ENCODE measurements at regions not wholly inside any gene's neighbourhood (a gene's known extent, or its start where the extent isn't known, plus 50 kb on each side); places are given as distances from the start of the nearest gene placed in this dataset.

DNA sequence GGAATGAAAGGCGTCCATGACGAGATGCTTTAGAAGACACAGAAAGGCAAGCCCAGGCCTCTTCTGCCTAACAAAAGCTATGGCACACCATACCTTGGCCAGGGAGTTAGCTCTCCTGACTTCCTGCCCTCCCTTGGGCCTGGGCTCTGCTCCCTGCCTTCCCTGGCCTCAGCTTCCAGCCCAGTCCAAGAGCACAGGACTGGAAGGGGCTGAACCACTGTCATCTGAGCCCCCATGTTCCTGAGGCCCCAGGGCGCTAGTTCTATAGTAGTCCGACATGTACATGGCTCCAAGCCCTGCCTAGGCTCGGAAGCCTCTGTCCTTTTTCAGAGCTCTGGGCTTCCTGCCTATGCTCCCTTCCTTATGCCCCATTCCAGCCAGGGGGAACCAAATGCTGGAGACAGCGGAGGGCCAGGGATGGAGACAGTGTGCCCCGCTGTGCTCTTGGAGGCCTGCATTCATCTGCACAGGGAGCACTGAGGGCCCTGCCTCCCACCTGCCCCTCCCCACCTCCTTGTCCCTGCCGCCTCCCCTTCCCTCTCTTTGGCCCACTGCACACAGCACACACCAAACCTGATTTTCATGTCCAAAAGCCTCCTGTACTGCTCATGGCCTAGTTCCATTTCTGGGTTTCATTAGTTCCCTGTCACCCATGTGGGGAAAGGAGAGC is 240.1 kb downstream of the RHOU start:
- H3K27me3 ChIP-seq (ENCODE audit: insufficient read depth, low read depth, severe bottlenecking), result no peaks in the 10 kb centered on the region
- no peak overlapping the region for H3K27ac ChIP-seq
- no peaks in the 10 kb centered on the region for H3K9me3 ChIP-seq (ENCODE audit: severe bottlenecking)
- H3K36me3 ChIP-seq, result no peaks in the 10 kb centered on the region
- no peak overlapping the region for H3K4me3 ChIP-seq (ENCODE audit: low read depth, low read length)
- DNase-seq, result no peak
- no peak for TF ChIP-seq CTCF (IDR thresholded peaks at IDR 0.05; ENCODE audit: low read depth, low read length)

DNA sequence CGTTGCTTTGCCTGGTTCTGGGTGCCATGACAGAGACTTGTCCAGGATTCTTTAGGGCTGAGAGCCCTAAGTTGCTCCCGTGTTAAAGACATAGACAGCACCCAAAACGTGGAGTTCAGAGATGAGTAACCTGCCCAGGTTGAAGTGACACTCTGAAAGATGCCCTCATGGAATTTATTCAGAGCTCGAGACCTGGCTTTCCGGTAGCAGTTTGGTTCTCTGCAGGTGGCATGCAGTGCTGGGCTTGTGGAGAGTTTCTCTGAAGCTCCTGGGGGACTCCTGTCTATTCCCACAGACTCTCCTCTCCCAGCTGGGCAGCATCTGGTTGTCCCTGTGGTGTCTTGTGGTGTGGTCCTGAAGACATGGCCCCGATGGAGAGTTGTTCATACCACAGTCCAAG is 241.0 kb downstream of the RHOU start:
- no peak for DNase-seq
- no peak overlapping the region for H3K4me3 ChIP-seq (ENCODE audit: low read depth, low read length)
- H3K27me3 ChIP-seq (ENCODE audit: insufficient read depth, low read depth, severe bottlenecking), result no peaks in the 10 kb centered on the region
- no peaks in the 10 kb centered on the region for H3K9me3 ChIP-seq (ENCODE audit: severe bottlenecking)
- TF ChIP-seq CTCF (IDR thresholded peaks at IDR 0.05; ENCODE audit: low read depth, low read length), result no peak
- H3K36me3 ChIP-seq, result no peaks in the 10 kb centered on the region
- no peak overlapping the region for H3K27ac ChIP-seq

DNA sequence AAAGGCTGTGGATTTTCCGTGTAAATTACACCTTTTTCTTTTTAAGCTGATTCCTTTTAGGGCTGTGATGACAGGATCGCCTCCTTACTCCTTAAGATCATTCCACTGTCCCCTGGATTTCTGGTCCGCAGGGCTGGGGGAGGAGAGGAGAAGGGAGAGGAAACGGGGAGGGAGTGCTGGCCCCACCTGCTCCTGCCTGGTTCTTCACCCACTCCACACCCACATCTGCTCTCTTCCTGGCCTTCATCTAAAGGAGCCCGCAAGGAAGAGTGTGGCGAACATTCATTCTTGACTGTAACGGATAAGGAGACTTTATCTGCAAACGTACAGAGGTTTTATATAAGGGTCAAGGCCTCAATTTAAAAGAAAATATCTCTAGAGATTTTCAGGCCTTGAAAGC is 242.0 kb downstream of the RHOU start:
- no peak for DNase-seq
- H3K4me3 ChIP-seq (ENCODE audit: low read depth, low read length), result no peak overlapping the region
- no peaks in the 10 kb centered on the region for H3K36me3 ChIP-seq
- no peak for TF ChIP-seq CTCF (IDR thresholded peaks at IDR 0.05; ENCODE audit: low read depth, low read length)
- H3K9me3 ChIP-seq (ENCODE audit: severe bottlenecking), result no peaks in the 10 kb centered on the region
- H3K27ac ChIP-seq, result no peak overlapping the region
- H3K27me3 ChIP-seq (ENCODE audit: insufficient read depth, low read depth, severe bottlenecking), result no peaks in the 10 kb centered on the region

DNA sequence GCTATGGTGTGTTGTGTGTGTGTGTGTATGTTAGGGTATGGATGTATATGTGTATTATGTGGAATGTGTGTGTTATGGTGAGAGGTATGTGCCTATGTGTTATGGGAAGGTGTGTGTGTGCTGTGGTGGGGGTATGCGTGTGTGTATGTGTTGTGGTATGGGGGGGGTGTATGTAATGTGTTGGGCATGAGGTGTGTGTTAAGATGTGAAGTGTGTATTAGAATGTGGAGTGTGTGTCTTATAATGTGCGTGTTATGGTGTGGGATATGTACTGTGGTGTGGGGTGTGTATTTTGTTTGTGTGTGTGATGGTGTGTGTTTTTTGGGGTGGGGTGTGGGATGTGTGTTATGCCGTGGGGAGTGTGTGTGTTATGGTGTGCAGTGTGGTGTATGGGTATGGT is 242.5 kb downstream of the RHOU start:
- no peak for TF ChIP-seq CTCF (IDR thresholded peaks at IDR 0.05; ENCODE audit: low read depth, low read length)
- no peaks in the 10 kb centered on the region for H3K36me3 ChIP-seq
- no peak for DNase-seq
- no peaks in the 10 kb centered on the region for H3K9me3 ChIP-seq (ENCODE audit: severe bottlenecking)
- no peak overlapping the region for H3K4me3 ChIP-seq (ENCODE audit: low read depth, low read length)
- H3K27me3 ChIP-seq (ENCODE audit: insufficient read depth, low read depth, severe bottlenecking), result no peaks in the 10 kb centered on the region
- H3K27ac ChIP-seq, result no peak overlapping the region

DNA sequence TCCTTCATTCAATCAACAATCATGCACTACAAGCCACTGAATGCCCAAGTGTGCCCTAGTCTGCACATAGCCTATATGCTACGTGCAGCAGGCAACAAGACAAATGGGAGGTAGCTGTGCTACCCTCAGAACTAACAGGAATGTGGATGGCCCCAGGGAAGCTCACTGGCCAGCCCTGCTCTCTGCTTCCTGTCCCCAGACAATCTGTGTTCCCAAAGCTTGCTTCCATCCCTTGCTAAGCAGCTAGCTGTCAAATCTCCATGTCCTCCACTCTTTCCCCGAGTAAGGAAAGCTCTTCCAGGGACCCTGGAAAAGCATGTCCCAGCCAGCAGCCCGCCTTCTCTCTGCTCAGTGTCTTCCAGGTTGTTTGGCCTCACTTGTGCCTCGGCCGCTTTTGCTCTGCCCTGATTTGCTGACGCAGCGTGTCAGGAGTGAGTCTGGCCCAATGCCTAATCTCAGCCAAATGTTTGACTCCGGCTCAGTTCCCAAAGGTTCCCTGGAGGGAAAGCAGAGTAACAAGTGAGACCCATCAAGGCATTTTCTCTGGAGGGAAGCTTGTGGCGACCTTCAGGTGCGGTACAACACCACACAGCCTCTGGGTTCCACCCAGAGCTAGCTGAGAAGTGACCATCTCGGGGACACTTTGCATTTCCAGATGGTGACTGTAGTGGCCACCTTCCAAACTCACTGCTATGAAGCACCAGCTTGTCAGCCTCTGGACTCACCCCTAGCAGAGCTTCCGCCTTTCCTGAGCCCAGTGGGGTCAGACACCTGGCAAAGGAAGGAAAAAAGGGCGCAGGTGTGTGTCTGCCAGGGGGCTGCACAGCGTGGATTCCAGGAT is 243.4 kb downstream of the RHOU start:
- TF ChIP-seq CTCF (IDR thresholded peaks at IDR 0.05; ENCODE audit: low read depth, low read length), result no peak
- Histone ChIP-seq H3K9me3 (ENCODE audit: severe bottlenecking) (no peaks in the 10 kb centered on the region), H3K27me3 (ENCODE audit: insufficient read depth, low read depth, severe bottlenecking) (no peaks in the 10 kb centered on the region), H3K36me3 (no peaks in the 10 kb centered on the region), H3K4me3 (ENCODE audit: low read depth, low read length) (no peak overlapping the region), H3K27ac (no peak overlapping the region)
- no peak for DNase-seq
